ENCODE measurements at regions not wholly inside any gene's neighbourhood (a gene's known extent, or its start where the extent isn't known, plus 50 kb on each side); places are given as distances from the start of the nearest gene placed in this dataset.
"Not testable (repeated sequence)": the region's sequence is repeated elsewhere in the genome, so short reads cannot be mapped to it uniquely, and the experiment has no call there.

DNA sequence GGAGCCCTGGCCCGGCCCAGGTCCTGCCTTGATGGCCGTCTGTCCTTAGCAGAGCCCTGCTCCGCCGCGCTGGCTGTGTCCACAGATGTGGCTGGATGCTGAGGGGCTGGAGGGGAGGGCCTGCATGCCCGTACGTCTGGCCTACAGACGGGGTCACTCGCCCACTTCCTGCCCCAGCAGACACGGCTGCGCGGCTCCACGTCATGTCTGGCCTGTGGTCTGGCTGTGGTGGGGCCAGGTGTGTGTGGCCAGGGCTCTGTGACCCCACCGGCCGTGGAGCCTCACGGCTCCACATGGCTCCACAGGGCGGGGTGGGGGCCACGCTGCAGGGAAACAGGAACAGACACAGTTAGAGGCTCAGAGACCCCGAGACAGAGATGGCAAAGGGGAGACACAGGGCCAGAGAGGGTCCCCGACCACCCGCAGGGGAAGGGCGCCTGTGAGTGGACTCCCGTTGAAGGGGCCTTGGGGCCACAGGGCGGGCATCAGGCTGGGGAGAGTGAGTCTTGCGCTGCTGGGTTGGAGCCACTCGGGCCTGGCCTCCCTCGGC lies 65.5 kb downstream of the TMEM121 start:
- H3K4me1 Mint-ChIP-seq (ENCODE audit: low read depth); H3K27ac Mint-ChIP-seq; H3K36me3 Mint-ChIP-seq (ENCODE audit: low read depth); intact Hi-C loops (cut with micrococcal nuclease); H3K9me3 Mint-ChIP-seq; H3K4me3 Mint-ChIP-seq (ENCODE audit: low read depth); H3K27me3 Mint-ChIP-seq (ENCODE audit: low read depth); DNase-seq (ENCODE audit: low spot score): not testable (repeated sequence)

DNA sequence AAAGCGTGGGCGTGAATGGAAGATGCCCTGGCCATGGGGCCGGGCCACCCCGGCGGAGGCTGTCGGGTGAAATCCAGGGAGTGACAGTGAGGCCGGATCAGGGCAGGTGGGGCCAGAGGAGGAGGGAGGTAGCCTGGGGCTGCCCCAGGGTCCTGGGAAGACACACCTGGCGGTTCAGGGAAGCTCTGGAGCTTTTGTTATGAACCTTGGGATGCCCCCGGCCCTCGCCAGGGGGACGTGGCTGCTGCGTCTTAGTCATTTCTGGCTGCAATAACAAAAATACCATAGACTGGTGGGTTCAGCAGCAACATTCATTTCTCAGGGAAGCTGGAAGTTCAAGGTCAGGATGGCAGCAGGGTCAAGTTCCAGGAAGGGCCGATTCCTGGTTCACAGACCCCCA lies 66.3 kb downstream of the TMEM121 start:
- H3K9me3 Mint-ChIP-seq; H3K4me1 Mint-ChIP-seq (ENCODE audit: low read depth); H3K4me3 Mint-ChIP-seq (ENCODE audit: low read depth); H3K27ac Mint-ChIP-seq; intact Hi-C loops (cut with micrococcal nuclease); DNase-seq (ENCODE audit: low spot score); H3K27me3 Mint-ChIP-seq (ENCODE audit: low read depth); H3K36me3 Mint-ChIP-seq (ENCODE audit: low read depth): not testable (repeated sequence)

DNA sequence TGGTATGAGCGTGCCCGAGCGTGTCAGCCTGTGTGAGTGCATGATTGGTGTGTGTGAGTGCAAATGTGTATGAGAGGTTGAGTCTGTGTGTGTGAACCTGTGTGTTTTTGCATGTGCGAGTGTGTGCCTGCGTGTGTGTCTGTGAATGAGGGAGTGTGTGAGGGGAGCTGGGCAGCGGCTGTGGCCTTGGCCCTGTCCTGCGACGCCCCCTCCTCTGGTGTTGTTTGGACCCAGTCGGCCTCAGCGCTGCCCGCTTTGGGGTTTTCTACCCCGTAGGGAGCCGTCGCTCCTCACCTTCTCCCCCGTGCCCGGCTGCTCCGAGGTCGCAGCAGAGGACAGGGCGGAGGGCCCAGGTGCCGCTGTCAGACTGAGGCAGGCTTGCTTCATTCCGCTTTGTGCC lies 69.0 kb downstream of the TMEM121 start:
- H3K4me1 Mint-ChIP-seq (ENCODE audit: low read depth); H3K4me3 Mint-ChIP-seq (ENCODE audit: low read depth); H3K27ac Mint-ChIP-seq; intact Hi-C loops (cut with micrococcal nuclease); H3K9me3 Mint-ChIP-seq; DNase-seq (ENCODE audit: low spot score); H3K36me3 Mint-ChIP-seq (ENCODE audit: low read depth); H3K27me3 Mint-ChIP-seq (ENCODE audit: low read depth): not testable (repeated sequence)

DNA sequence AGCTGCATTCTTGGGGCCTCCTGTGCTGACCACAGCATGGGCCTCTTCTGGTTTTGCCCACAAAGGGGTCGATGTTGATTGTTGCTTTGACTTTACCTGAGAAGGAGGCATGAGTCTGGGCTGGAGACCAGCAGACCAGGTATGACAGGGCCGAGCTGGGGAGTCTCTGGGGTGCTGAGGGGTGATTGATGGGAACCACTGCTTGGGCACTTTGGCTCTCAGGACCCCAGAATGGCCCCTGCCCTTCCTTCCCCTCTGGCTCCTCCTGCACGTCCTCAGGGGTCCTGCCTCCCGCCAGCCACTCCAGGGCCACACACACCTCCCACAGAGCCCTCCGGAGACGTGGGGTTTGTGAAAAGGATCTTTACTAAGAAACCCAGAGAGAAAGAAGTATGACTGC lies 70.0 kb downstream of the TMEM121 start:
- H3K36me3 Mint-ChIP-seq (ENCODE audit: low read depth); DNase-seq (ENCODE audit: low spot score); H3K9me3 Mint-ChIP-seq; H3K4me1 Mint-ChIP-seq (ENCODE audit: low read depth); H3K27me3 Mint-ChIP-seq (ENCODE audit: low read depth); H3K4me3 Mint-ChIP-seq (ENCODE audit: low read depth); intact Hi-C loops (cut with micrococcal nuclease); H3K27ac Mint-ChIP-seq: not testable (repeated sequence)

DNA sequence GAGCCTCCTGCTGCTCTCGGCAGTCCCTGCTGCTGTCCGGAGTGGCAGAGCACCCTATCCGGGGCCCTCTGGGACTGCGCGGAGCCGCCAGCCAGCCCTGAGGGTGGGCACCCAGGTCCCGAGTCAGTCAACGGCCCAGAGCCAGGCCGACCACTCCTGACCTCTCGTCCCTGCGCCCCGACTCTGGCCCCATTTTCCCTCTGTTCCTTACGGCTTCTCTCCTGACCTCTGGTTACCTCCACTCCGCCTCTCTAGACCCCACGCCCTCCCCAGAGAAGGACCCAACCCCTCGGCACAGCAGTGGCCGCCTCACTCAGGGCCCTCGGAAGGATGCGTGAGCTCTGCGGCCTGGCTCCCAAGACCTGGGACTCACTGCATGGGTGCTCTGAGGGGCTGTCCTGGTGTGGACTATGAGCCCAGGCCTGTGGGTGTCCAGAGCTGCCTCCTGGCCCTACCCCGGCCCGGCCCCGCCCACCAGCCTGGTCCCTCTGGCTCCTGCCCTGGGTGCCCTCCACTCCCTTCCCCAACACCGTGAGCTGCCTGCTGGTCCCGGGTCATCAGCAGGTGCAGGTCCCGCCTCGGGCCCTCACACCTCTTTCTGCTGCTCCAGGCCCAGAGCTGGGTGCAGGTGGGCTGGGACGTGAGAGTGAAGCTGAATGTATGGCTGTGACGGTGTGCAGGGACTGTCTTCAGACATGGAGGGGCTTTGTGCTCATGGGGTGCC lies 71.8 kb downstream of the TMEM121 start:
- H3K27ac Mint-ChIP-seq; H3K4me3 Mint-ChIP-seq (ENCODE audit: low read depth); intact Hi-C loops (cut with micrococcal nuclease); H3K36me3 Mint-ChIP-seq (ENCODE audit: low read depth); DNase-seq (ENCODE audit: low spot score); H3K4me1 Mint-ChIP-seq (ENCODE audit: low read depth); H3K27me3 Mint-ChIP-seq (ENCODE audit: low read depth); H3K9me3 Mint-ChIP-seq: not testable (repeated sequence)

DNA sequence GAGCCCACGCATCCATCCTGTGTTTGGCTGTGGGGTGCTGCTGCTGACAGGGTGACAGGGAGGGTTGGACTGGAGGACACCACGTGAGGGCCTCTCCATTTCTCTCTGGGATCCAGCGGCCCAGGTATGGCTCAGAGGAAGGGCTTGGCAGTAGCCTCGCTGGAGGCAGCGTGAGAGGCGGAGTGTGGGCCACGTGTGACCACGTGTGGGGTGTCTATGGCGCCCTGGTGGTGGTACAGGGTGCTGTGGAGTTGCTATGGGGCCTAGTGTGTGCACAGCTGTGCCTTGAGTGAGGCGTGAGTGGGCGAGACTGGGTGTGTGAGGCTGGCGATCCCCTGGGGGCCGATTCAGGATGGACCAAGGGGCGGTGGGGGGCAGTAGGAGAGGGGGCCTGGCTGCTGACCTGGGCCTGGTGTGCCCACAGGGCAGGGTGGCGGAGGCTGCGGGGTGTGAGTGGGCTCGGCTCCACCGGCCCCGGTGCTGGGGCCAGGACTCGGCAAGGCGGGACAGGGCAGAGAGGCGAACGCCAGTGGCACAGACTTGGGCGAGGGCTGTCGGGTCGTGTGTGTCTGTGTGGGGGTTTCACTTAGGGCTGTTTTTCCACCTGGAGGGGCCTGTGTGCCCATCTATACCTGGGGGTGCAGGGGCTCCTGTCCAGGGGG lies 72.7 kb downstream of the TMEM121 start:
- H3K27me3 Mint-ChIP-seq (ENCODE audit: low read depth); H3K4me3 Mint-ChIP-seq (ENCODE audit: low read depth); H3K36me3 Mint-ChIP-seq (ENCODE audit: low read depth); DNase-seq (ENCODE audit: low spot score); intact Hi-C loops (cut with micrococcal nuclease); H3K27ac Mint-ChIP-seq; H3K9me3 Mint-ChIP-seq; H3K4me1 Mint-ChIP-seq (ENCODE audit: low read depth): not testable (repeated sequence)

DNA sequence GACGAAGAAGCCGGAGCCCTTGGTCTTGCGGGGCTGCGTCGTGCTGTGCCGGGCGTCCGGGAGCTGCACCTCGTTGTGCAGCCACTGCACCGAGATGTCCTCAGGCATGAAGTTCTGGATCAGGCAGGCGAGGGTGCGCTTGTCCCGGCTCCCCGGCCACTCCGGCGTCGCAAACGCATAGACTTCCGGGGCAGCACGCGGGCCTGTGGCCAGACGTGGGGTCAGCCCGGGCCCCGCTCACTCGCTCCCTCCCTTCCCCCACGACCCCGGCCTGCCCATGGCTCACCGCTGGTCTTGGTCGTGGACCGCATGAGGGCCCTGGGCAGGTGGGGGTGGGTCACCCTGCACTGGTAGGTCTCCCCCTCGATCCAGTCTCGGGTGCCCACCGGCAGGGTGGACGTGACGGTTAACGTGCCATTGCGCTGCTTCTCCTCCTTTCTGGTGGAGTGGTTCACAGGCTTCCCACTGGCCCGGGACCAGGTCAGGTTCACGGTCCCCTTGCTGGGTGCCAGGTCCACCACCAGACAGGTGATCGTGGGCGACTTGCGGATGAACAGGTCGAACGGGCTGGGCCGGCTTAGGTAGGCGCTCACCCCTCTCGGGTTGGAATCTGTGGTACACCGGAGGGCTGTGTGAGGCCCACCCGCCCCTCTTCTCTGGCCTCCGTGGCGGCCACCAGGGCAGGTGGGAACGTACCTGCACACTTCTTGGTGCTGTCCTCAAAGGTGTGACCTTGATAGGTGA lies 74.0 kb downstream of the TMEM121 start:
- H3K36me3 Mint-ChIP-seq (ENCODE audit: low read depth); H3K4me1 Mint-ChIP-seq (ENCODE audit: low read depth); intact Hi-C loops (cut with micrococcal nuclease); H3K4me3 Mint-ChIP-seq (ENCODE audit: low read depth); H3K27me3 Mint-ChIP-seq (ENCODE audit: low read depth); DNase-seq (ENCODE audit: low spot score); H3K27ac Mint-ChIP-seq; H3K9me3 Mint-ChIP-seq: not testable (repeated sequence)

DNA sequence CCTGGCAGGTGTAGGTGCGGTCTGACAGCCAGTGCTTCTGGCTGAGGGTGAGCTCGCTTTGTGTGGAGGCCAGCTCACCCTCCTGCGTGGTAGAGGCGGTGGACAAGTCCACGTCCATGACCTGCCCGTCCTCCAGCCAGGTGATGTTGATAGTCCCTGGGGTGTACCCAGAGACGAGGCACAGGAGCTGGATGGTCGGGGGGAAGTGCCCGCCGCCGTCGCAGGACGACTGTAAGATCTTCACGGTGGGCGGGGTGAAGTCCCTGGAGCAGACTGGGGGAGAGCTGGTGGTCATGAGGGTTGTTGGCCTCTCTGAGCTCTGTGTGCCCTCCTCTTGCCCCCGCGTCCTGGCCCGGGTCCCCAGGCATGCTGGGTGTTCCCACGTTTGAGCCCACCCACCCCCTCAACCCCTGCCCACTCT lies 74.6 kb downstream of the TMEM121 start:
- Mint-ChIP-seq H3K4me3 (ENCODE audit: low read depth) (no peak overlapping the region), H3K9me3 (no peaks in the 10 kb centered on the region), H3K27ac (no peak overlapping the region), H3K36me3 (ENCODE audit: low read depth) (no peaks in the 10 kb centered on the region), H3K27me3 (ENCODE audit: low read depth) (no peaks in the 10 kb centered on the region), H3K4me1 (ENCODE audit: low read depth) (peaks cover 1% of the 10 kb centered on the region)
- intact Hi-C loops (cut with micrococcal nuclease), result no loop called here
- DNase-seq (ENCODE audit: low spot score), result no peak

DNA sequence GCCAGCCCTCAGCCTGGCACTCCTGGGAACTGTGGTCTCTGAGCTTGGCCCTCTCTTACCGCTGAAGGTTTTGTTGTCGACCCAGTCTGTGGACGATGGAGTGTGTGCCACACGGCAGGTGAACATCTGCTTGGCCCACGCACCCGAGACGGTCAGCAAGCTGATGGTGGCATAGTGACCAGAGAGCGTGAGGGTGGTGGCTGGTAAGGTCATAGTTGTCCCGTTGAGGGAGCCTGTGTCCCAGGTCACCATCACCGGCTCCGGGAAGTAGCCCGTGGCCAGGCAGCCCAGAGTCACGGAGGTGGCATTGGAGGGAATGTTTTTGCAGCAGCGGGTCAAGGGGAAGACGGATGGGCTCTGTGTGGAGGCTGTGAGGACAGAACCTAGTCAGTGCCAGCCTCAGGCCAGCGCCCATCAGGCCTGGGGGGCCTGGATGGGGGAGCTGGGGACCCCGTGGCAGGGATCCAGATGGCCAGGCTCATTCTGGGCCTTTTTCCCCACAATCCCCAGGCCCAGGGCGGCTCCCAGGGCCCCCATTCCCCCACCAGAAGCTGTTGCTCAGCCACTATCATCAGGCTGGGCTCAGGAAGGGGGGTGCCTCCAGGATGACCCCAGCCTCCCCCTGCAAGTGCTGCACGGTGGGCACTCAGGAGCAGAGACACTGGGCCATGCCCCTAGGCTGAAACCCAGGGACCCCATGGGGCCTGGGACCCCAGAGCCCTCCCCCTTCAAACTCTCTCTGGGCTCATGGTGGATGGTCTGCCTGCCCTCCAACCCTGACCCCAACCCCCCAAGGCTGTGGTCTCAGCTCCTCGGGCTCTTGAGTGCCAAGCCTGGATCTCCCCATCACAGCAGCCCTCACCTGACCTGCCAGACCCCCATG lies 75.2 kb downstream of the TMEM121 start:
- H3K4me3 Mint-ChIP-seq (ENCODE audit: low read depth), result no peak overlapping the region
- no peak overlapping the region for H3K27ac Mint-ChIP-seq

DNA sequence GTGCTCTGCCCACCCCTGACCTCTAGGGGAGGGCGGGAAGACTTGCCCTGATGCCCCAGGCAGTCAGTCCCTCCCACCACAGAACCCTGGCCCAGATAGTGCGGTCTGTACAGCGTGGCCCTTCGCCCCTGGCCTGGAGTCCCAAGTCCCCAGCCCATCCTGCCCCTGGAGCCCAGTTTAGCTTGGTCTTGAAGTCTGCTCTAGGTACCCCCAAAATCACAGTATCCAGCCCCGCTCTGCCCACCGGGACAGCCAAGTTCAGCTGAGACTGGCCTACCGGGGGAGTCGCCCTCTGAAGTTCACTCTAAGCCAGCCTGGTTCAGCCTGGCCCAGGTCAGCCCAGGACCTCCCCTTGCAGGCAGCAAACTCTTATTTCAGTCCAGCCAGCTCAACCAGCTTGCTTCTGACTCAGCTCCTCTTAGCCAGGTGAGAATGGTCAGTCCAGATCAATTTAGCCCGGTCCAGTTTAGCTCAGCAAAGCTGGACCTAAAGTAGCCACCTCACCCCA lies 75.9 kb downstream of the TMEM121 start:
- no peak for DNase-seq (ENCODE audit: low spot score)
- H3K9me3 Mint-ChIP-seq, result no peaks in the 10 kb centered on the region
- H3K27ac Mint-ChIP-seq, result no peak overlapping the region
- H3K27me3 Mint-ChIP-seq (ENCODE audit: low read depth), result no peaks in the 10 kb centered on the region
- no peak overlapping the region for H3K4me3 Mint-ChIP-seq (ENCODE audit: low read depth)
- no peaks in the 10 kb centered on the region for H3K36me3 Mint-ChIP-seq (ENCODE audit: low read depth)
- intact Hi-C loops (cut with micrococcal nuclease), result no loop called here
- H3K4me1 Mint-ChIP-seq (ENCODE audit: low read depth), result peaks cover 3% of the 10 kb centered on the region

More for the DNA sequence above, 75.2 kb downstream of the TMEM121 start:
- no peaks in the 10 kb centered on the region for H3K27me3 Mint-ChIP-seq (ENCODE audit: low read depth)
- intact Hi-C loops (cut with micrococcal nuclease), result no loop called here
- peaks cover 3% of the 10 kb centered on the region for H3K4me1 Mint-ChIP-seq (ENCODE audit: low read depth)
- no peaks in the 10 kb centered on the region for H3K9me3 Mint-ChIP-seq
- no peaks in the 10 kb centered on the region for H3K36me3 Mint-ChIP-seq (ENCODE audit: low read depth)
- no peak for DNase-seq (ENCODE audit: low spot score)

DNA sequence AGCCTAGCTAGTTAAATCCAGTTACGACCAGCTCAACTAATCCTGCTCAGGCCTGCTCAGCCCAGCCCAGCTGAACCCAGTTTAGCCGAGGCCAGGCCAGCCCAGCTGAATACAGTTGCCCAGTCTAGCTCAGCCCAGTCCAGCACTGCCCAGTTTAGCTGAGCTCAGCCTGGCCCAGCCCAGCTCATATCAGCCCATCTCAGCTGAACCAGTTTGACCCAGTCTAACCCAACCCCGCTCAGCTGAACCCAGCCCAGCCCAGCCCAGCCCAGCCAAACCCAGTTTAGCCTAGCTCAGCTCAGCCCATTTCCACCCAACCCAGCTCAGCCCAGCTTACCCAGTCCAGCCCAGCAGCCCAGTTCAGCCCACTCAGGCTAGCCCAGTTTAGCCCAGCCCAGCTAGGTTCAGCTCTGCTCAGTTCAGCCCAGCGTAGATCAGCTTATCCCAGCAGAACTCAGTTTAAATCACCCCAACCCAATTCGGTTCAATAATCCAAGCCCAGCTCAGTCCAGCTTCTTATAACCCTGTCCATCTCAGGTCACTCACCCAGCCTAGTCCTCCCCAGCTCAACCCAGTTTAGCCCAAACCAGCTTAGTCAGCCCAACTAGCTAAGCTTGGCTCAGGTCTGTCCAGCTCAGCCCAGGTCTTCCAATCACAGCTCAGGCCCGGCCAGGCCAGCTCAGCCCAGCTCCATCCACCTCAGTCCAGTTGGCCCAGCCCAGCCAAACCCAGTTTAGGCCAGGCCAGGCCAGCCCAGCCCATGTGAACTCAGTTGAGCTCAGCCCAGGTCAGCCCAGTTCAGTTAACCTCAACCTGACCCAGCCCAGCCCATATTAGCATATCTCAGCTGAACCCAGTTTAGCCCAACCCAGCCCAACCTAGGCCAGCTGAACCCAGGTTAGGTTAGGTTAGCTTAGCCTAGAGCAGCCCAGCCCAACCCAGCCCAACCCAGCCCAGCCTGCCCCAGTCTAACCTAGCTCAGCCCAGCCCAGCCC lies 76.7 kb downstream of the TMEM121 start:
- no peak overlapping the region for H3K27ac Mint-ChIP-seq
- DNase-seq (ENCODE audit: low spot score), result no peak
- peaks cover 3% of the 10 kb centered on the region for H3K4me1 Mint-ChIP-seq (ENCODE audit: low read depth)
- no peaks in the 10 kb centered on the region for H3K27me3 Mint-ChIP-seq (ENCODE audit: low read depth)
- no peaks in the 10 kb centered on the region for H3K36me3 Mint-ChIP-seq (ENCODE audit: low read depth)
- H3K9me3 Mint-ChIP-seq, result no peaks in the 10 kb centered on the region
- intact Hi-C loops (cut with micrococcal nuclease), result no loop called here
- peak overlapping the region; percentile 3 for H3K4me3 Mint-ChIP-seq (ENCODE audit: low read depth)

All from activated T-helper 2 cell treated with anti-CD3 and anti-CD28 coated beads, Interferon-gamma antibody, Interleukin-2, Interleukin-4, amounts not matched to agents 10 μg/mL and 5 μg/mL and 100 μg/mL, durations not matched to agents 14 hours and 24 hours and 36 hours (primary cell).